ENCODE measurements at regions not wholly inside any gene's neighbourhood (a gene's known extent, or its start where the extent isn't known, plus 50 kb on each side); places are given as distances from the start of the nearest gene placed in this dataset.
"Not testable (repeated sequence)": the region's sequence is repeated elsewhere in the genome, so short reads cannot be mapped to it uniquely, and the experiment has no call there.

DNA sequence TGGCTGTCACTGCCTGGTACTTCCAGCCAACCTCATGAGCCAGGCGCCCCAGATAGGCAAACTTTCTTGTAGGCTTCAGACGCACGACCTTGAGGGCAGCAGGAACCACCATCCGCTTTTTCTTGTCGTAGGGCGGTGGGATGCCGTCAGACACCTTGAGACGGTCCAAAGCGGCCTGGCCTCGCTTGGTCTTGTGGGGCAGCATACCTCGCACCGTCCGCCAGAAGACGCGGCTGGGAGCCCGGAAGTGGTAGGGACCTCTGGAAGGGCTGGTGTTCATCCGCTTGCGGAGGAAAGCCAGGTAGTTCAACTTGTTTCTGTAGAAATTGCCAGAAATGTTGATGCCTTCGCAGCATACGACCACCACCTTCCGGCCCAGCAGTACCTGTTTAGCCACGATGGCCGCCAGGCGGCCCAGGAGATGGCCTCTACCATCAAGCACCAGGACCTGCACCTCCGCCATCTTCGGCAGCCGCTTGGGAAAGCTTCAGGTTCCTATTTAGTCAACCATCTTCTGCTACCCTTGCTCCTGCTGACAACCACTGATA lies 1412.3 kb downstream of the OLFM4 start:
- TF ChIP-seq, protein P1, sequence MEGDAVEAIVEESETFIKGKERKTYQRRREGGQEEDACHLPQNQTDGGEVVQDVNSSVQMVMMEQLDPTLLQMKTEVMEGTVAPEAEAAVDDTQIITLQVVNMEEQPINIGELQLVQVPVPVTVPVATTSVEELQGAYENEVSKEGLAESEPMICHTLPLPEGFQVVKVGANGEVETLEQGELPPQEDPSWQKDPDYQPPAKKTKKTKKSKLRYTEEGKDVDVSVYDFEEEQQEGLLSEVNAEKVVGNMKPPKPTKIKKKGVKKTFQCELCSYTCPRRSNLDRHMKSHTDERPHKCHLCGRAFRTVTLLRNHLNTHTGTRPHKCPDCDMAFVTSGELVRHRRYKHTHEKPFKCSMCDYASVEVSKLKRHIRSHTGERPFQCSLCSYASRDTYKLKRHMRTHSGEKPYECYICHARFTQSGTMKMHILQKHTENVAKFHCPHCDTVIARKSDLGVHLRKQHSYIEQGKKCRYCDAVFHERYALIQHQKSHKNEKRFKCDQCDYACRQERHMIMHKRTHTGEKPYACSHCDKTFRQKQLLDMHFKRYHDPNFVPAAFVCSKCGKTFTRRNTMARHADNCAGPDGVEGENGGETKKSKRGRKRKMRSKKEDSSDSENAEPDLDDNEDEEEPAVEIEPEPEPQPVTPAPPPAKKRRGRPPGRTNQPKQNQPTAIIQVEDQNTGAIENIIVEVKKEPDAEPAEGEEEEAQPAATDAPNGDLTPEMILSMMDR (IDR thresholded peaks at IDR 0.05): not testable (repeated sequence)
- TF ChIP-seq IRF2 (CRISPR knock-in tag; IDR thresholded peaks at IDR 0.05; ENCODE audit: borderline replicate concordance, low read depth); NR2C2 (CRISPR knock-in tag; IDR thresholded peaks at IDR 0.05); FOXK1 (CRISPR knock-in tag; IDR thresholded peaks at IDR 0.05); SP1 (CRISPR knock-in tag; conservative IDR thresholded peaks at IDR 0.05); ZNF232 (CRISPR knock-in tag; IDR thresholded peaks at IDR 0.05); GRHL2 (CRISPR knock-in tag; IDR thresholded peaks at IDR 0.05; ENCODE audit: insufficient replicate concordance, severe bottlenecking): not testable (repeated sequence)
- TF ChIP-seq, protein P2, sequence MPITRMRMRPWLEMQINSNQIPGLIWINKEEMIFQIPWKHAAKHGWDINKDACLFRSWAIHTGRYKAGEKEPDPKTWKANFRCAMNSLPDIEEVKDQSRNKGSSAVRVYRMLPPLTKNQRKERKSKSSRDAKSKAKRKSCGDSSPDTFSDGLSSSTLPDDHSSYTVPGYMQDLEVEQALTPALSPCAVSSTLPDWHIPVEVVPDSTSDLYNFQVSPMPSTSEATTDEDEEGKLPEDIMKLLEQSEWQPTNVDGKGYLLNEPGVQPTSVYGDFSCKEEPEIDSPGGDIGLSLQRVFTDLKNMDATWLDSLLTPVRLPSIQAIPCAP (CRISPR knock-in tag; IDR thresholded peaks at IDR 0.05): not testable (repeated sequence)
- TF ChIP-seq, protein P3, sequence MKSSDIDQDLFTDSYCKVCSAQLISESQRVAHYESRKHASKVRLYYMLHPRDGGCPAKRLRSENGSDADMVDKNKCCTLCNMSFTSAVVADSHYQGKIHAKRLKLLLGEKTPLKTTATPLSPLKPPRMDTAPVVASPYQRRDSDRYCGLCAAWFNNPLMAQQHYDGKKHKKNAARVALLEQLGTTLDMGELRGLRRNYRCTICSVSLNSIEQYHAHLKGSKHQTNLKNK (CRISPR knock-in tag; IDR thresholded peaks at IDR 0.05): not testable (repeated sequence)
- TF ChIP-seq, protein P4, sequence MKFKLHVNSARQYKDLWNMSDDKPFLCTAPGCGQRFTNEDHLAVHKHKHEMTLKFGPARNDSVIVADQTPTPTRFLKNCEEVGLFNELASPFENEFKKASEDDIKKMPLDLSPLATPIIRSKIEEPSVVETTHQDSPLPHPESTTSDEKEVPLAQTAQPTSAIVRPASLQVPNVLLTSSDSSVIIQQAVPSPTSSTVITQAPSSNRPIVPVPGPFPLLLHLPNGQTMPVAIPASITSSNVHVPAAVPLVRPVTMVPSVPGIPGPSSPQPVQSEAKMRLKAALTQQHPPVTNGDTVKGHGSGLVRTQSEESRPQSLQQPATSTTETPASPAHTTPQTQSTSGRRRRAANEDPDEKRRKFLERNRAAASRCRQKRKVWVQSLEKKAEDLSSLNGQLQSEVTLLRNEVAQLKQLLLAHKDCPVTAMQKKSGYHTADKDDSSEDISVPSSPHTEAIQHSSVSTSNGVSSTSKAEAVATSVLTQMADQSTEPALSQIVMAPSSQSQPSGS (CRISPR knock-in tag; IDR thresholded peaks at IDR 0.05; ENCODE audit: borderline replicate concordance, low read depth): not testable (repeated sequence)
- TF ChIP-seq, protein P5, sequence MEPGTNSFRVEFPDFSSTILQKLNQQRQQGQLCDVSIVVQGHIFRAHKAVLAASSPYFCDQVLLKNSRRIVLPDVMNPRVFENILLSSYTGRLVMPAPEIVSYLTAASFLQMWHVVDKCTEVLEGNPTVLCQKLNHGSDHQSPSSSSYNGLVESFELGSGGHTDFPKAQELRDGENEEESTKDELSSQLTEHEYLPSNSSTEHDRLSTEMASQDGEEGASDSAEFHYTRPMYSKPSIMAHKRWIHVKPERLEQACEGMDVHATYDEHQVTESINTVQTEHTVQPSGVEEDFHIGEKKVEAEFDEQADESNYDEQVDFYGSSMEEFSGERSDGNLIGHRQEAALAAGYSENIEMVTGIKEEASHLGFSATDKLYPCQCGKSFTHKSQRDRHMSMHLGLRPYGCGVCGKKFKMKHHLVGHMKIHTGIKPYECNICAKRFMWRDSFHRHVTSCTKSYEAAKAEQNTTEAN (CRISPR knock-in tag; IDR thresholded peaks at IDR 0.05): not testable (repeated sequence)
- TF ChIP-seq, protein P6, sequence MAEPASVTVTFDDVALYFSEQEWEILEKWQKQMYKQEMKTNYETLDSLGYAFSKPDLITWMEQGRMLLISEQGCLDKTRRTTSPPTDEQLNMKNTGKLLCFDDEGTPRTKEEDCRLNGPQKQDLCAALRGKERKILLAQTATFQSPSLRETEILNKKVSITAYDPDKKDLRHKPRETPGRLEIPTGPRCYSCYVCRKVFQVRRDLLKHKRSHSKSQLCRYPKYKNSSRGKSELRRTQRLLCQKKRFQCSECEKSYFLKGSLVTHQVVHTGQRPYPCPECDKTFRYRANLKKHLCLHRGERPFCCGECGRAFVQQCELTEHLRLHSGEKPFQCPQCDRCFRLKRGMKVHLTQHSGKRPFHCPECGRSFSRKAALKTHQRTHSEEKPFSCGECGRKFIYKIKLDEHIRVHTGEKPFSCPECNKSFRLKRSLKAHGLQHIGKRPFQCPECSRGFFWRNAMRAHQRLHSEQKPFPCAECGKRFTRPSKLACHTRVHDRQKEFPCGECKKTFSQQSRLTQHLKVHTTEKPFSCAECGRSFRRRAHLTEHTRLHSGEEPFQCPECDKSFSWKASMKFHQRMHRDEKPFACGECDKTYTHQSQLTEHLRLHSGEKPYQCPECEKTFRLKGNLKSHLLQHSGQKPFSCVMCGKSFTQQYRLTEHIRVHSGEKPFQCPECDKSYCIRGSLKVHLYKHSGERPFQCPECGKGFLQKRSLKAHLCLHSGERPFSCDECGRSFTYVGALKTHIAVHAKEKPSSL (CRISPR knock-in tag; conservative IDR thresholded peaks at IDR 0.05): not testable (repeated sequence)
